ENCODE measurements at regions not wholly inside any gene's neighbourhood (a gene's known extent, or its start where the extent isn't known, plus 50 kb on each side); places are given as distances from the start of the nearest gene placed in this dataset.

DNA sequence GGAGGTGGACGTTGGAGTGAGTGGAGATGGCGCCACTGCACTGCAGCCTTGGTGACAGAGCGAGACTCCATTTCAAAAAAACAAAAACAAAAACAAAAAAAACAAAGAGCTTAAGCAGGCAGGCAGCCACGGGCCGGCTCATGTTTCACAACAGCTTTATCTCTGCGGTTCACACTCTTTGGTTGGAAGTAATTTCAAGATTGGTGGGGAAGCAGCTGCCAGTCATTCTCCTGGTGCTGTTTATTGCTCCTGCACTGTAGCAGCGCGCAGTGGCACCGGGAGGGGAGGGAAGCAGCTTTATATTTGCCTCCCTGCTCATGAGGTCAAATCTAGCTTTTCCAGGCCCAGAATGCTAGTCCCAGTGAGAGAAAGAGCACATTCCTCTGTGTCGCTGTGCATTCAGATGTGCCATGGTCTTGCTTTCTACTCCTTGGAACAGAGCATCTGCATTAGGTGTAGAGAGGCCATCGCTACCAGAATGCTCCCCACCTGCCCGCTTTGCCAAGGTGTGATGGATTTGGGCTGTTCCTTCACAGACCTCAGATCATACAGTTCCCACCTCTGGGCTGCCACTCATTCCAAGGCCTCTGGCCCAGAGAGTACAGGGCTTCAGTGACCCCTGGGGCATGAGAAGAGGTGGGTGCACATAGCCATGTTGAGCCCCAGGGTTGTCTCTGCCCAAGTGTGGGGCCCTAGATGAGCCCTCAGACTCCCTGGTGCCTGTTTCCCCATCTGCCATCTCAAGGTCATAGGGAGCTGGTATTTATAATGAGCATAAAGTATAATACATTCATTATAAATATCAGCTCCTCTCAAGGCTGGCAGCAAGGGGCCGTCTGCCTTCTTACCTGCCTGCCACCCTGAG is 270.4 kb downstream of the MED10 start:
- no peak for TF ChIP-seq CTCF (conservative IDR thresholded peaks at IDR 0.05 in 1 of 2, IDR thresholded peaks at IDR 0.05 in 1 of 2; ENCODE audit: extremely low read depth in 1 of 2, insufficient read depth in 1 of 2, low read depth in 1 of 2, low read length in 2 of 2)
- no peak for TF ChIP-seq EZH2 (IDR thresholded peaks at IDR 0.05; ENCODE audit: borderline replicate concordance, low read length)

Measured in mammary epithelial cell (primary cell).